ENCODE measurements at regions not wholly inside any gene's neighbourhood (a gene's known extent, or its start where the extent isn't known, plus 50 kb on each side); places are given as distances from the start of the nearest gene placed in this dataset.

- ATAC-seq (no peak), DNase-seq (no peak)
- Histone ChIP-seq H3K4me1 (peaks cover 6% of the 10 kb centered on the region), H3K27me3 (ENCODE audit: insufficient read depth in 3 of 3, low read length in 2 of 3) (no peaks in the 10 kb centered on the region), H3K27ac (no peak overlapping the region), H3K9me3 (no peaks in the 10 kb centered on the region), H3K36me3 (ENCODE audit: insufficient read depth in 1 of 2, low read depth in 1 of 2) (no peaks in the 10 kb centered on the region), H3K4me3 (no peak overlapping the region)
- no peak for TF ChIP-seq CTCF (IDR thresholded peaks at IDR 0.05)
- WGBS, 3 donors, result 45 to 51% (median 47%) methylated on average over 7 of the region's 7 CpGs
- intact Hi-C loops (cut with DNase I), result no loop called here
Observed at GRCh38 chr5:93193431-93194347, 387.3 kb downstream of the NR2F1-AS1 start.

GRCh38 chr5:93192683-93193082, 388.3 kb downstream of the NR2F1-AS1 start:
- no peak for DNase-seq
- Histone ChIP-seq H3K9me3 (no peaks in the 10 kb centered on the region), H3K4me3 (no peak overlapping the region), H3K4me1 (peaks cover 6% of the 10 kb centered on the region), H3K27me3 (ENCODE audit: insufficient read depth in 3 of 3, low read length in 2 of 3) (no peaks in the 10 kb centered on the region), H3K27ac (no peak overlapping the region), H3K36me3 (ENCODE audit: insufficient read depth in 1 of 2, low read depth in 1 of 2) (no peaks in the 10 kb centered on the region)
- 69 to 75% (median 71%) methylated on average over 2 of the region's 2 CpGs for WGBS, 3 donors
- no peak for TF ChIP-seq CTCF (IDR thresholded peaks at IDR 0.05)
- intact Hi-C loops (cut with DNase I), result no loop called here
- no peak for ATAC-seq

GRCh38 chr5:93192087-93192486, 388.9 kb downstream of the NR2F1-AS1 start:
- intact Hi-C loops (cut with DNase I), result no loop called here
- no peak for ATAC-seq
- H3K27ac ChIP-seq, result no peak overlapping the region
- no peak for DNase-seq
- no peak for TF ChIP-seq CTCF (IDR thresholded peaks at IDR 0.05)
- H3K36me3 ChIP-seq (ENCODE audit: insufficient read depth in 1 of 2, low read depth in 1 of 2), result no peaks in the 10 kb centered on the region
- H3K27me3 ChIP-seq (ENCODE audit: insufficient read depth in 3 of 3, low read length in 2 of 3), result no peaks in the 10 kb centered on the region
- no peaks in the 10 kb centered on the region for H3K9me3 ChIP-seq
- WGBS, 3 donors, result 44 to 56% (median 45%) methylated on average over 2 of the region's 2 CpGs
- H3K4me1 ChIP-seq, result peaks cover 6% of the 10 kb centered on the region
- no peak overlapping the region for H3K4me3 ChIP-seq

- no peaks in the 10 kb centered on the region for H3K27me3 ChIP-seq (ENCODE audit: insufficient read depth in 3 of 3, low read length in 2 of 3)
- H3K4me3 ChIP-seq, result no peak overlapping the region
- no peaks in the 10 kb centered on the region for H3K9me3 ChIP-seq
- WGBS, 3 donors, result 90 to 92% (median 92%) methylated on average over 11 of the region's 11 CpGs
- H3K27ac ChIP-seq, result no peak overlapping the region
- intact Hi-C loops (cut with DNase I), result no loop called here
- peaks cover 6% of the 10 kb centered on the region for H3K4me1 ChIP-seq
- ATAC-seq (no peak), DNase-seq (no peak)
- TF ChIP-seq CTCF (IDR thresholded peaks at IDR 0.05), result no peak
- no peaks in the 10 kb centered on the region for H3K36me3 ChIP-seq (ENCODE audit: insufficient read depth in 1 of 2, low read depth in 1 of 2)
Observed at GRCh38 chr5:93191035-93191817, 389.8 kb downstream of the NR2F1-AS1 start.
